ENCODE measurements at regions not wholly inside any gene's neighbourhood (a gene's known extent, or its start where the extent isn't known, plus 50 kb on each side); places are given as distances from the start of the nearest gene placed in this dataset.

- Histone ChIP-seq H3K9ac (ENCODE audit: low read length) (no peak overlapping the region), H3K79me2 (ENCODE audit: insufficient read depth, low read length) (no peaks in the 10 kb centered on the region), H3K9me2 (ENCODE audit: insufficient read depth) (no peaks in the 10 kb centered on the region), H3K4me2 (ENCODE audit: low read length) (no peak overlapping the region), H4K20me1 (ENCODE audit: insufficient read depth) (no peaks in the 10 kb centered on the region), H3K27ac (ENCODE audit: low read depth, low read length) (no peak overlapping the region), H3K9me3 (ENCODE audit: control insufficient read depth in 1 of 2, insufficient read depth in 1 of 2, low read depth in 1 of 2, low read length in 2 of 2) (no peaks in the 10 kb centered on the region; a peak in 1 of 4 replicates), H2AFZ (ENCODE audit: low read depth, low read length, poor library complexity, severe bottlenecking) (no peak overlapping the region), H3K4me1 (ENCODE audit: control insufficient read depth in 1 of 2, insufficient read depth in 2 of 2, low read length in 2 of 2) (no peaks in the 10 kb centered on the region), H3K36me3 (ENCODE audit: control insufficient read depth in 1 of 2, insufficient read depth in 2 of 2, low read length in 2 of 2) (no peaks in the 10 kb centered on the region), H3K4me3 (replicated peaks in 1 of 2; ENCODE audit: low read depth in 1 of 2, low read length in 2 of 2) (no peak overlapping the region), H3K27me3 (ENCODE audit: insufficient read depth, low read length) (no peaks in the 10 kb centered on the region)
- intact Hi-C loops (cut with micrococcal nuclease) = no loop called here
- ATAC-seq = no peak
- POLR2A ChIA-PET = no interaction called here
- CTCF ChIA-PET = no interaction called here
- no peak for TF ChIP-seq ZFX (IDR thresholded peaks at IDR 0.05)
- no peak for TF ChIP-seq CTCF (IDR thresholded peaks at IDR 0.05 in 2 of 3, conservative IDR thresholded peaks at IDR 0.05 in 1 of 3; ENCODE audit: borderline replicate concordance in 1 of 3, insufficient read depth in 1 of 3, low read depth in 2 of 3, low read length in 2 of 3)
- no peak for TF ChIP-seq ZNF274 (IDR thresholded peaks at IDR 0.05; ENCODE audit: low read depth, low read length)
- no peak for TF ChIP-seq EZH2 (IDR thresholded peaks at IDR 0.05)
- TF ChIP-seq CEBPB (IDR thresholded peaks at IDR 0.05; ENCODE audit: low read depth) = no peak
- BruUV-seq (replicated peaks) = no TSS peak
- no peak for DNase-seq (ENCODE audit: low read depth, low spot score)
- RAD21 ChIA-PET (ENCODE audit: low non-redundant PET in 1 of 2, low total read pairs in 2 of 2, uncharacterized antibody in 2 of 2, unreplicated experiment in 2 of 2) = no interaction called here
These were observed 220.4 kb upstream of the RIMS1 start for GRCh38 chr6:71665931-71666330.

- H3K4me3 ChIP-seq (replicated peaks in 1 of 2; ENCODE audit: low read depth in 1 of 2, low read length in 2 of 2) = no peak overlapping the region
- no peaks in the 10 kb centered on the region for H3K9me2 ChIP-seq (ENCODE audit: insufficient read depth)
- ChIA-PET RAD21 (ENCODE audit: low non-redundant PET in 1 of 2, low total read pairs in 2 of 2, uncharacterized antibody in 2 of 2, unreplicated experiment in 2 of 2) (no interaction called here), POLR2A (no interaction called here), CTCF (no interaction called here)
- no peak overlapping the region for H3K27ac ChIP-seq (ENCODE audit: low read depth, low read length)
- intact Hi-C loops (cut with micrococcal nuclease) = no loop called here
- no peak for ATAC-seq
- BruUV-seq (replicated peaks) = no TSS peak
- no peak overlapping the region for H3K4me2 ChIP-seq (ENCODE audit: low read length)
- no peak overlapping the region for H2AFZ ChIP-seq (ENCODE audit: low read depth, low read length, poor library complexity, severe bottlenecking)
- H3K4me1 ChIP-seq (ENCODE audit: control insufficient read depth in 1 of 2, insufficient read depth in 2 of 2, low read length in 2 of 2) = no peaks in the 10 kb centered on the region
- no peaks in the 10 kb centered on the region for H3K27me3 ChIP-seq (ENCODE audit: insufficient read depth, low read length)
- H3K79me2 ChIP-seq (ENCODE audit: insufficient read depth, low read length) = no peaks in the 10 kb centered on the region
- no peaks in the 10 kb centered on the region for H3K9me3 ChIP-seq (ENCODE audit: control insufficient read depth in 1 of 2, insufficient read depth in 1 of 2, low read depth in 1 of 2, low read length in 2 of 2)
- H3K9ac ChIP-seq (ENCODE audit: low read length) = no peak overlapping the region
- no peak for DNase-seq (ENCODE audit: low read depth, low spot score)
- H4K20me1 ChIP-seq (ENCODE audit: insufficient read depth) = no peaks in the 10 kb centered on the region
- H3K36me3 ChIP-seq (ENCODE audit: control insufficient read depth in 1 of 2, insufficient read depth in 2 of 2, low read length in 2 of 2) = no peaks in the 10 kb centered on the region
- TF ChIP-seq CEBPB (IDR thresholded peaks at IDR 0.05; ENCODE audit: low read depth) = no peak
- no peak for TF ChIP-seq EZH2 (IDR thresholded peaks at IDR 0.05)
These were observed 213.5 kb upstream of the RIMS1 start for GRCh38 chr6:71672876-71673275.

Data from HCT116 (cell line).